Suprapubic skin (tissue), 4 donors: ENCODE measurements at regions not wholly inside any gene's neighbourhood (a gene's known extent, or its start where the extent isn't known, plus 50 kb on each side); places are given as distances from the start of the nearest gene placed in this dataset.

Experiments used
- DNase-seq, 2 donors: peaks; one replicate each; pipeline ENCODE4 v3.0.0-alpha.2; 2019; ENCODE audit warnings: low spot score in 2 of 2
- H3K27ac ChIP-seq: fragments of 200-600 bp; sonication (generic); one replicate; pipeline ENCODE4 v1.5.1; 2019
- H3K27me3 ChIP-seq: fragments of 200-600 bp; sonication (generic); one replicate; pipeline ENCODE4 v1.5.1; 2019
- H3K36me3 ChIP-seq: fragments of 200-600 bp; sonication (generic); one replicate; pipeline ENCODE4 v1.5.1; 2019
- H3K4me1 ChIP-seq: fragments of 200-600 bp; sonication (generic); one replicate; pipeline ENCODE4 v1.5.1; 2019
- H3K4me3 ChIP-seq: fragments of 200-600 bp; sonication (generic); one replicate; pipeline ENCODE4 v1.5.1; 2019; ENCODE audit warnings: mild to moderate bottlenecking
- H3K9me3 ChIP-seq: fragments of 200-600 bp; sonication (generic); one replicate; pipeline ENCODE4 v1.5.1; 2019
- EP300 ChIP-seq: sonication (generic); formaldehyde crosslinking; IDR thresholded peaks from one replicate; pipeline ENCODE4 v1.6.1; 2017; ENCODE audit warnings: antibody characterized with exemption
- POLR2A ChIP-seq, 2 donors: fragments of 450-650 bp; IDR thresholded peaks; one replicate each; pipeline ENCODE4 v1.6.1; 2017; ENCODE audit warnings: antibody characterized with exemption in 2 of 2, mild to moderate bottlenecking in 2 of 2, moderate library complexity in 2 of 2
- POLR2AphosphoS5 ChIP-seq, 3 donors: sonication (generic); formaldehyde crosslinking; IDR thresholded peaks; one replicate each; pipeline ENCODE4 v1.6.1; 2017; ENCODE audit warnings: antibody characterized with exemption in 3 of 3
- WGBS: methylation state at CpG from one replicate; pipeline ENCODE4 v1.1.5; 2018; 5-methylcytosine and 5-hydroxymethylcytosine counted together
- TF ChIP-seq, protein P1 (sequence below), 2 donors: fragments of 200-600 bp in 1 of 2; fragments of 450-650 bp in 1 of 2; sonication (generic) in 1 of 2; IDR thresholded peaks; one replicate each; pipeline ENCODE4 v1.5.1; 2016 to 2019; ENCODE audit warnings: antibody characterized with exemption in 2 of 2, mild to moderate bottlenecking in 1 of 2, moderate library complexity in 1 of 2

DNA sequence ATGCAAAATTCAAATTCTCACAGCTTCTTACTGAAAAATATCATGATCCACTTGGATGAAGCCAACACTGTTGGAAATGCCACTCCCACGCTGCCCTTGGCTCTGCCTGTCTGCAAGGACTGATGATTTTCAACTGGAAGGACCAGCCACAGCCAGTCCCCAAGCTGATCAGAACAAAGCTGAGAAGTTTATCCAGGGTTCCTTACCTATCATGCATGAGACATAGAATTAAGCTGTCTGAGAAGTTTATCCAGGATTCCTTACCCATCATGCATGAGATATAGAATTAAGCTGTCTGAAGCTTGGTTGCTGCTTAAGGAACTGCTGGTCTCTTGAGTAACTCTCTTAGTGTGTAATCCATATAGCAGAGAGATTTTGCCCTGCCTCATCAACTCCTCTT is 159.8 kb upstream of the TMEM260 start:
- H3K27me3 ChIP-seq, result no peaks in the 10 kb centered on the region
- WGBS, result 87% methylated on average over 1 of the region's 1 CpG
- no peak overlapping the region for H3K4me3 ChIP-seq
- TF ChIP-seq POLR2A (IDR thresholded peaks at IDR 0.05) (no peak), POLR2AphosphoS5 (IDR thresholded peaks at IDR 0.05) (no peak), EP300 (no peak)
- TF ChIP-seq, protein P1, sequence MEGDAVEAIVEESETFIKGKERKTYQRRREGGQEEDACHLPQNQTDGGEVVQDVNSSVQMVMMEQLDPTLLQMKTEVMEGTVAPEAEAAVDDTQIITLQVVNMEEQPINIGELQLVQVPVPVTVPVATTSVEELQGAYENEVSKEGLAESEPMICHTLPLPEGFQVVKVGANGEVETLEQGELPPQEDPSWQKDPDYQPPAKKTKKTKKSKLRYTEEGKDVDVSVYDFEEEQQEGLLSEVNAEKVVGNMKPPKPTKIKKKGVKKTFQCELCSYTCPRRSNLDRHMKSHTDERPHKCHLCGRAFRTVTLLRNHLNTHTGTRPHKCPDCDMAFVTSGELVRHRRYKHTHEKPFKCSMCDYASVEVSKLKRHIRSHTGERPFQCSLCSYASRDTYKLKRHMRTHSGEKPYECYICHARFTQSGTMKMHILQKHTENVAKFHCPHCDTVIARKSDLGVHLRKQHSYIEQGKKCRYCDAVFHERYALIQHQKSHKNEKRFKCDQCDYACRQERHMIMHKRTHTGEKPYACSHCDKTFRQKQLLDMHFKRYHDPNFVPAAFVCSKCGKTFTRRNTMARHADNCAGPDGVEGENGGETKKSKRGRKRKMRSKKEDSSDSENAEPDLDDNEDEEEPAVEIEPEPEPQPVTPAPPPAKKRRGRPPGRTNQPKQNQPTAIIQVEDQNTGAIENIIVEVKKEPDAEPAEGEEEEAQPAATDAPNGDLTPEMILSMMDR (IDR thresholded peaks at IDR 0.05), result no peak
- peaks cover 12% of the 10 kb centered on the region for H3K4me1 ChIP-seq
- DNase-seq, result no peak
- H3K36me3 ChIP-seq, result no peaks in the 10 kb centered on the region
- H3K27ac ChIP-seq, result no peak overlapping the region
- no peaks in the 10 kb centered on the region for H3K9me3 ChIP-seq

DNA sequence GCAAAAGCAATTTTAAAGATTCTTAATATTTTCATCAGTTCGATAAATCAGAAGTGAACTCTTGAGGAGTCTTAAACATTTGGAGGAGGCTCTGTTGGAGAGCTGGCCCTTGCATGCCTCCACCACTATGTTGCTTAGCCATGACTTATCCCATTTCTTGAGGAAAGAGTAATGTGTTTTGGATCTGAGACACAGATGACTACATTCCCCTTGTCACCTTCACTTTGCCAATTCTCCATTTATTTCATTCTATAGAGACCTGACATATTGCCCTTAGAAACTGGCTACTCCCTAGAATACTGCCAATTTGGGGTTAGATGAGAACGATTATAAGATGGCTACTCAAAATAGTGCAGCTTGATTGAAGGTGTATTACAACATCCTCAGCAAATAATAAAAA is 157.4 kb upstream of the TMEM260 start:
- no peaks in the 10 kb centered on the region for H3K27me3 ChIP-seq
- no peak for DNase-seq
- no peaks in the 10 kb centered on the region for H3K9me3 ChIP-seq
- H3K4me3 ChIP-seq, result no peak overlapping the region
- whole genome bisulfite sequencing, result 67% methylated on average over 2 of the region's 2 CpGs
- no peaks in the 10 kb centered on the region for H3K36me3 ChIP-seq
- TF ChIP-seq POLR2AphosphoS5 (IDR thresholded peaks at IDR 0.05) (no peak), POLR2A (IDR thresholded peaks at IDR 0.05) (no peak), EP300 (no peak)
- TF ChIP-seq, protein P1 (IDR thresholded peaks at IDR 0.05), result no peak
- H3K4me1 ChIP-seq, result peaks cover 12% of the 10 kb centered on the region
- H3K27ac ChIP-seq, result no peak overlapping the region

- Histone ChIP-seq H3K27ac (no peak overlapping the region), H3K4me1 (peaks cover 12% of the 10 kb centered on the region), H3K9me3 (no peaks in the 10 kb centered on the region), H3K36me3 (no peaks in the 10 kb centered on the region), H3K4me3 (no peak overlapping the region), H3K27me3 (no peaks in the 10 kb centered on the region)
- TF ChIP-seq, protein P1 (IDR thresholded peaks at IDR 0.05), result peak; percentile 43 to 67
- TF ChIP-seq POLR2A (IDR thresholded peaks at IDR 0.05), result no peak
- DNase-seq, result no peak
- 0% methylated on average over 1 of the region's 1 CpG for WGBS
Observed at GRCh38 chr14:56422703-56423213, 156.8 kb upstream of the TMEM260 start.

GRCh38 chr14:56423544-56423943 is 156.1 kb upstream of the TMEM260 start:
- Histone ChIP-seq H3K27ac (no peak overlapping the region), H3K27me3 (no peaks in the 10 kb centered on the region), H3K9me3 (no peaks in the 10 kb centered on the region), H3K4me3 (no peak overlapping the region), H3K4me1 (peaks cover 12% of the 10 kb centered on the region), H3K36me3 (no peaks in the 10 kb centered on the region)
- DNase-seq, result no peak
- TF ChIP-seq, protein P1 (IDR thresholded peaks at IDR 0.05), result no peak
- TF ChIP-seq EP300 (no peak), POLR2A (IDR thresholded peaks at IDR 0.05) (no peak), POLR2AphosphoS5 (IDR thresholded peaks at IDR 0.05) (no peak)
- 22% methylated on average over 2 of the region's 2 CpGs for WGBS

DNA sequence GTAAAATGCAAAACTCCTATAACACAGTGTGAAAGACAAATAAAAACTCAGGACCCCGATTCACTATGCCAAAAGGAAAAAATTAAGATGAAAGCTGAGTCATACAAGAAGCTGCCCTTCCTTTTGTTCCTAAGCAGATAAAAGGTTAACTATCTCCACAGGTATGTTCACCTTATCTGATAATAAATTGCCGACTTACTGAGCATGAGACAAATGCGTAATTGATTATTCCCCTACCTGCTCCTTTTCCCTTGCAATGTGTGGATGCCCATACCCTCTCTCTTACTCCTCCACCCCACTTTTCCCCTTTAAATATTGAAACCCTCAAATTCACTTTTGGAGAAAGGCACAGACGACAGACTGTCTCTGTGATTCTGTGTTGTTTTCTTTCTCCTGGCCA is 148.6 kb upstream of the TMEM260 start:
- Histone ChIP-seq H3K9me3 (no peaks in the 10 kb centered on the region), H3K4me1 (no peaks in the 10 kb centered on the region), H3K27ac (no peak overlapping the region), H3K4me3 (no peak overlapping the region), H3K27me3 (no peaks in the 10 kb centered on the region), H3K36me3 (no peaks in the 10 kb centered on the region)
- TF ChIP-seq, protein P1 (IDR thresholded peaks at IDR 0.05), result no peak
- no peak for TF ChIP-seq POLR2AphosphoS5 (IDR thresholded peaks at IDR 0.05)
- TF ChIP-seq POLR2A (IDR thresholded peaks at IDR 0.05), result no peak
- TF ChIP-seq EP300, result no peak
- DNase-seq, result no peak
- WGBS, result 67% methylated on average over 4 of the region's 4 CpGs
